Ovary (tissue), 7 donors: ENCODE measurements at regions not wholly inside any gene's neighbourhood (a gene's known extent, or its start where the extent isn't known, plus 50 kb on each side); places are given as distances from the start of the nearest gene placed in this dataset.

Source experiments
- DNase-seq, 5 donors: peaks; one replicate each; pipeline ENCODE4 v3.0.0-alpha.2; 2019 to 2020
- H3K27ac ChIP-seq, 2 donors: fragments of 200-600 bp; one replicate each; pipeline versions ENCODE4 v1.5.1 to v1.8.0; 2019 to 2022
- H3K27me3 ChIP-seq: fragments of 200-600 bp; one replicate; pipeline ENCODE4 v1.8.0; 2022
- H3K36me3 ChIP-seq: fragments of 200-600 bp; sonication (generic); one replicate; pipeline ENCODE4 v1.5.1; 2019
- H3K4me1 ChIP-seq: one replicate; pipeline ENCODE4 v1.8.1; 2013; ENCODE audit warnings: mild to moderate bottlenecking, moderate library complexity; ENCODE audit not compliant: insufficient read depth
- H3K4me3 ChIP-seq: fragments of 200-600 bp; sonication (generic); one replicate; pipeline ENCODE4 v1.5.1; 2017
- H3K9me3 ChIP-seq, 2 donors: fragments of 200-600 bp in 1 of 2; sonication (generic) in 1 of 2; one replicate each; pipeline versions ENCODE4 v1.5.1 to v1.8.1; 2013 to 2019; ENCODE audit warnings: mild to moderate bottlenecking in 1 of 2, moderate library complexity in 1 of 2
- EP300 ChIP-seq: sonication (generic); formaldehyde crosslinking; IDR thresholded peaks from one replicate; pipeline ENCODE4 v1.6.1; 2017; ENCODE audit warnings: antibody characterized with exemption
- POLR2A ChIP-seq: fragments of 450-650 bp; IDR thresholded peaks from one replicate; pipeline ENCODE4 v1.6.1; 2017; ENCODE audit warnings: antibody characterized with exemption, mild to moderate bottlenecking, moderate library complexity
- WGBS, 3 donors: extraction: QIAGEN DNeasy Blood & Tissue Kit in 1 of 3; methylation state at CpG; one replicate each; pipeline versions ENCODE4 v1.1.5 to v1.1.7; 2013 to 2017; 5-methylcytosine and 5-hydroxymethylcytosine counted together
- intact Hi-C, 4 donors: fragments of 100-400 bp; cut with DNase I; formaldehyde crosslinking; loops; one replicate each; pipeline versions ENCODE4 v1.11.0 to v1.15.1; 2022 to 2023
- TF ChIP-seq, protein P1 (sequence below), 3 donors: fragments of 450-650 bp in 2 of 3; fragments of 200-600 bp in 1 of 3; IDR thresholded peaks; one replicate each; pipeline versions ENCODE4 v1.5.1 to v1.8.0; 2016 to 2022; ENCODE audit warnings: antibody characterized with exemption in 3 of 3, mild to moderate bottlenecking in 1 of 3
- donor health status: DM: no; HTN: no; CAD: no; lungs with moderate emphysema.
- donor health status: DM: no; HTN: no; CAD: no.
- donor health status: Bipolar disorder and iron deficiency.
- donor health status: DM: no; HTN: no; CAD: no.
- donor health status: DM: yes; HTN: yes; CAD: no.

DNA sequence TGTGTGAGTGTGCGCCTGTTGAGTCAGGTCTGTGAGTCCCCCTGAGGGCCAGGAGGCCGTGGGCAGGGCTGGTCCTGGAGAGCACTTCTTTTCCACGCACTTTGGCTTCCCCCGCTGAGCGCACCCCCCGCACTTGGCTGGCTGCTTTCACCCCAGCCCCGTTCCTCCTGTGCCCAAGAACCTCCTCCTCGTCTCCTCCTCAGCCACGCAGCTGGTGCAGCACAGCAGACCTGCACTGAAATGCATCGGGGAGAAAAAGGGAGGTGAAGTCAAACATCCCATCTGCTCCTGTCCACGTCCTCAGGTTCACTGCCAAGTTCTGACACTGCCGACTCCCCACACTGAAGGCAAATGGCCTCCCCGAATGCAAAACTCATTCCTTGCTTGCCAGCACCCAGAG, 362.7 kb upstream of the SFSWAP start:
- Histone ChIP-seq H3K36me3 (no peaks in the 10 kb centered on the region), H3K4me1 (peaks cover 27% of the 10 kb centered on the region), H3K27ac (peak overlapping the region in 1 of 2 donors; percentile 68), H3K27me3 (no peaks in the 10 kb centered on the region), H3K4me3 (no peak overlapping the region), H3K9me3 (no peaks in the 10 kb centered on the region)
- peak in 1 of 5 donors; percentile 59 for DNase-seq
- WGBS, 3 donors = 4 to 11% (median 6%) methylated on average over 13 of the region's 13 CpGs
- intact Hi-C loops = loop anchor here in 1 of 4 donors (5.0 kb wide), 1 partner anchor 274 kb away; no protein-coding TSS in a partner anchor
- TF ChIP-seq EP300 = no peak
- TF ChIP-seq POLR2A = no peak
- TF ChIP-seq, protein P1, sequence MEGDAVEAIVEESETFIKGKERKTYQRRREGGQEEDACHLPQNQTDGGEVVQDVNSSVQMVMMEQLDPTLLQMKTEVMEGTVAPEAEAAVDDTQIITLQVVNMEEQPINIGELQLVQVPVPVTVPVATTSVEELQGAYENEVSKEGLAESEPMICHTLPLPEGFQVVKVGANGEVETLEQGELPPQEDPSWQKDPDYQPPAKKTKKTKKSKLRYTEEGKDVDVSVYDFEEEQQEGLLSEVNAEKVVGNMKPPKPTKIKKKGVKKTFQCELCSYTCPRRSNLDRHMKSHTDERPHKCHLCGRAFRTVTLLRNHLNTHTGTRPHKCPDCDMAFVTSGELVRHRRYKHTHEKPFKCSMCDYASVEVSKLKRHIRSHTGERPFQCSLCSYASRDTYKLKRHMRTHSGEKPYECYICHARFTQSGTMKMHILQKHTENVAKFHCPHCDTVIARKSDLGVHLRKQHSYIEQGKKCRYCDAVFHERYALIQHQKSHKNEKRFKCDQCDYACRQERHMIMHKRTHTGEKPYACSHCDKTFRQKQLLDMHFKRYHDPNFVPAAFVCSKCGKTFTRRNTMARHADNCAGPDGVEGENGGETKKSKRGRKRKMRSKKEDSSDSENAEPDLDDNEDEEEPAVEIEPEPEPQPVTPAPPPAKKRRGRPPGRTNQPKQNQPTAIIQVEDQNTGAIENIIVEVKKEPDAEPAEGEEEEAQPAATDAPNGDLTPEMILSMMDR (IDR thresholded peaks at IDR 0.05) = no peak

DNA sequence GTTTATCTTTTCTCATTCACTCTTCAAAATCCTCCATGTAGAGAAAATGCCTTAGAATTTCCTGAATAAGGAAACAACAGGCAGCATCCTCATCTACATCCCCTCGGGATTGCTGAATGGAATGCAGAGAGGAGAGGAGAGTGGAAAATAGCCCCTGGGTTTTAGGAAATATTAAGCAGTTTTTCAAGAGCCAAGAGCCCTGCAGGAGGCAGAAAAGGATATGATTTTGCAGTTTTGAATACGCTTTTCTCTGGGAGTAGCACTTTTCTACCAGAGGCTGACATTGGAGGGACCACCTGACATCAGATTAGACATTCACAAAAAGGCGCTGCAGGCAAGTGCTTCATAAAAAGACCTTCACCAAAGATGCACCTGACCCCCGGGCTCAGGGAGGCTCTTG, 362.2 kb upstream of the SFSWAP start:
- Histone ChIP-seq H3K4me1 (peaks cover 27% of the 10 kb centered on the region), H3K27ac (peak overlapping the region in 1 of 2 donors; percentile 68), H3K4me3 (no peak overlapping the region), H3K27me3 (no peaks in the 10 kb centered on the region), H3K9me3 (no peaks in the 10 kb centered on the region), H3K36me3 (no peaks in the 10 kb centered on the region)
- no peak for DNase-seq
- TF ChIP-seq, protein P1 (IDR thresholded peaks at IDR 0.05) = peak in 2 of 3 donors; percentile 23 to 25
- TF ChIP-seq POLR2A = no peak
- intact Hi-C loops = loop anchor here in 1 of 4 donors (5.0 kb wide), 1 partner anchor 274 kb away; no protein-coding TSS in a partner anchor
- 16 to 19% (median 19%) methylated on average over 4 of the region's 4 CpGs for WGBS, 3 donors

DNA sequence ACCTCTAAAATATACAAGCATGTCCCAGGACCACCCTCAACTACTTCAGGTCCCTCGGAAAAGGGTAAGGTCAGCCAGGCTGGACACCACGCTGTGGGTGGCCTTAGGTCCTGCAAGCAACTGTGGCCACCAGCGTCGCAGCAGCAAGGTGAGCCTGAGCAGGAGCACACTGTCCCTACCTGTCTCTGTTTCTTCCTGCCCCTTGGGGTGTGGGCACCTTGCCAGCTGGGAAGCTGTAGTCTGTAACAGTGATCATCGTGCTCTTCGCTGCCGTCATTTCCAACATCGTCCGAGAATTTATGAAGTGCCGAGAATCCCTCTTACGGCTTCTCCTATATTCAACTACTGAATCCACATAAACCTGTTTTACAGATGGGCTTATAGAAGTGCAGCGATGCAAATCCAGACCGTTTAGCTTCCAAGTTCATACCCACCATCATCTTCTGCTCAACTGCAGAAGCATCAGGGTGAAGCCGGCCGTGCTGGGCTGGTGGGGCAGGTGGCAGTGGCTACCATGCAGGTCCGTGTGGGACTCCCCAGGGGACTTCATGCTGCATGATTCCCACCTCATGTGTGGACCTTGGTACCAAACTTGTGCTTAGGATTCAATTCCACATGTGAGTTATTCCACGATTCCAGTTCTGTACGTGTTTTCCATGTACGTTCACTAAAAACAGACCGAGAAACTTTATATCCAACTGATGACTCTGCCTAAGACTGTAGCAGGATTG, 361.3 kb upstream of the SFSWAP start:
- Histone ChIP-seq H3K4me1 (peaks cover 27% of the 10 kb centered on the region), H3K36me3 (no peaks in the 10 kb centered on the region), H3K9me3 (no peaks in the 10 kb centered on the region), H3K4me3 (no peak overlapping the region), H3K27ac (peak overlapping the region in 1 of 2 donors; percentile 68), H3K27me3 (no peaks in the 10 kb centered on the region)
- intact Hi-C loops = loop anchor here in 2 of 4 donors (5.0 to 10.0 kb wide), 2 partner anchors 273 to 475 kb away; partner anchors contain the start of gene MMP17 (in 1 of the 2)
- TF ChIP-seq POLR2A (no peak), EP300 (no peak)
- TF ChIP-seq, protein P1 (IDR thresholded peaks at IDR 0.05) = no peak
- DNase-seq = peak in 2 of 5 donors; percentile 57 to 64
- 71 to 81% (median 72%) methylated on average over 20 of the region's 20 CpGs for WGBS, 3 donors

DNA sequence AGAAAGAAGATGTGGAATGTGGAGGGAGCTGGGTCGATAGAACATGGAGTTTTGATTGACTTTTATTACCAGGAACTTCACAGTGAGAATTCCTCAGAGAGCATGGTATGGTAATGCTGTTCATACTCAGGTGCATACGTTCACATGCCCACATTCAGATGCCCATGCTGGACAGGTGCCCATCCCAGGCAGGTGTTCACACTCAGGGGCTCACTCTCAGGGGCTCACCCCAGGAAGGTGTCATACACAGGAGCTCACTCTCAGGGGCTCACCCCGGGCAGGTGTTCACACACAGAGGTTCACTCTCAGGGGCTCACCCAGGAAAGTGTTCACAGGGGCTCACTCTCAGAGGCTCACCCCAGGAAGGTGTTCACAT, 360.0 kb upstream of the SFSWAP start:
- Histone ChIP-seq H3K27me3 (no peaks in the 10 kb centered on the region), H3K27ac (peak overlapping the region in 1 of 2 donors; percentile 56), H3K4me1 (peaks cover 26% of the 10 kb centered on the region), H3K4me3 (no peak overlapping the region), H3K36me3 (no peaks in the 10 kb centered on the region), H3K9me3 (no peaks in the 10 kb centered on the region)
- no peak for DNase-seq
- intact Hi-C loops = loop anchor here in 1 of 4 donors (10.0 kb wide), 1 partner anchor 474 kb away; the partner anchor contains the start of gene MMP17
- 62 to 69% (median 64%) methylated on average over 3 of the region's 3 CpGs for WGBS, 3 donors
- TF ChIP-seq POLR2A (no peak), EP300 (no peak)
- TF ChIP-seq, protein P1 (IDR thresholded peaks at IDR 0.05) = no peak
